PC-3 (cell line): ENCODE measurements at regions not wholly inside any gene's neighbourhood (a gene's known extent, or its start where the extent isn't known, plus 50 kb on each side); places are given as distances from the start of the nearest gene placed in this dataset.

ENCODE experiments used
- CTCF ChIP-seq: fragments of 300-600 bp; sonication (generic); conservative IDR thresholded peaks from 2 replicates; pipeline ENCODE4 v1.5.1; 2017; ENCODE audit warnings: antibody characterized with exemption, low read depth, mild to moderate bottlenecking, low read length
- EZH2 ChIP-seq: fragments of 300-600 bp; sonication (generic); IDR thresholded peaks from one replicate; pipeline ENCODE4 v1.6.1; 2017; ENCODE audit warnings: antibody characterized with exemption, mild to moderate bottlenecking, low read length; ENCODE audit not compliant: unreplicated experiment
- EZH2phosphoT487 ChIP-seq: fragments of 300-600 bp; sonication (generic); IDR thresholded peaks from 2 replicates; pipeline ENCODE4 v1.6.1; 2018; ENCODE audit warnings: mild to moderate bottlenecking, antibody characterized with exemption, low read length, borderline replicate concordance

GRCh38 chr1:18537386-18538306 is 56.9 kb downstream of the KLHDC7A start:
- no peak for TF ChIP-seq CTCF
- no peak for TF ChIP-seq EZH2
- TF ChIP-seq EZH2phosphoT487: no peak
